Ishikawa (cell line): ENCODE measurements at regions not wholly inside any gene's neighbourhood (a gene's known extent, or its start where the extent isn't known, plus 50 kb on each side); places are given as distances from the start of the nearest gene placed in this dataset.

Experiments
- CEBPB ChIP-seq: IDR thresholded peaks from 2 replicates; pipeline ENCODE4 v1.6.1; 2012
- EP300 ChIP-seq: IDR thresholded peaks from 2 replicates; pipeline ENCODE4 v1.6.1; 2012; ENCODE audit warnings: borderline replicate concordance
- FOXM1 ChIP-seq: IDR thresholded peaks from 2 replicates; pipeline ENCODE4 v1.6.1; 2012; ENCODE audit warnings: low read depth, borderline replicate concordance
- RAD21 ChIP-seq: IDR thresholded peaks from 2 replicates; pipeline ENCODE4 v1.6.1; 2012; ENCODE audit warnings: low read depth
- TAF1 ChIP-seq: IDR thresholded peaks from 2 replicates; pipeline ENCODE4 v1.6.1; 2012; ENCODE audit warnings: low read depth, mild to moderate bottlenecking
- TCF12 ChIP-seq: IDR thresholded peaks from 2 replicates; pipeline ENCODE4 v1.6.1; 2012; ENCODE audit warnings: low read depth
- TF ChIP-seq, protein P1 (sequence below): IDR thresholded peaks from 2 replicates; pipeline ENCODE4 v1.6.1; 2012

DNA sequence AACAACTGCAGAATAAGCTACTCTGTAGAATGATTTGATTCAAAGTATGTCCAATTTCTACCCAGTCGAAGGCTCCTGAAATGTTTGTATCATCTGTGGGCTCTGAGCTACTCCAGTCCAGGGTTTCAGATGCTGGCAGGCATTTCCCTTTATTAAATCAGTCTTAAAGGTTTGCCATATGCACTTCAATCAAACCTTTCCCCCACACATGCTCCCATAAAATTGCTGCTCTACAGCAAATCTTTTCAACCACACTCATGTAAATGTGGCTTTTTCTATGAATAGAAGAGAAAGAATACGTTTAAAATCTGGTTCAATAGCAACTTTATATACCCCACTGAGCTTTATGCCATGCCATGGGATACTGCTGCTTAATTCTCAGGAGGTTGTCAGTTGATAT lies 242.4 kb upstream of the MAP3K7 start:
- TF ChIP-seq TCF12, result no peak
- no peak for TF ChIP-seq EP300
- no peak for TF ChIP-seq TAF1
- no peak for TF ChIP-seq CEBPB
- no peak for TF ChIP-seq FOXM1
- TF ChIP-seq RAD21, result no peak
- TF ChIP-seq, protein P1, sequence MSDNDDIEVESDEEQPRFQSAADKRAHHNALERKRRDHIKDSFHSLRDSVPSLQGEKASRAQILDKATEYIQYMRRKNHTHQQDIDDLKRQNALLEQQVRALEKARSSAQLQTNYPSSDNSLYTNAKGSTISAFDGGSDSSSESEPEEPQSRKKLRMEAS, result no peak
